ENCODE measurements at regions not wholly inside any gene's neighbourhood (a gene's known extent, or its start where the extent isn't known, plus 50 kb on each side); places are given as distances from the start of the nearest gene placed in this dataset.

DNA sequence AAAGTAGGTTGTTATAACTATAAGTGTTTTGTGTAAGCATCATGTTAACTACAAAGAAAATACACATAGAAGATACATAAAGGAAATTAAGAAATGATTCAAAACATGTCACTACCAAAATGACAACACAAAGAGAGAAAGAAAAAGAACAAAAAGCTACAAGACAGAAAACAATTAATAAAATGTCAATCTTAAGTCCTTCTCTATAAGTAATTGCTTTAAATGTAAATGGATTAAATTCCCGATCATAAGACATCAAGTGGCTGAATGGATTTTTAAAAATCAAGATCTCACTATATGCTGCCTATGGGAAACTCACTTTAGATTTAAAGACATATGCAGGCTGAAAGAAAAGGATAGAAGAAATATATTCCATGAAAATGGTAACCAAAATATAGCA, 232.3 kb upstream of the NFIA start:
- TF ChIP-seq, protein P1, sequence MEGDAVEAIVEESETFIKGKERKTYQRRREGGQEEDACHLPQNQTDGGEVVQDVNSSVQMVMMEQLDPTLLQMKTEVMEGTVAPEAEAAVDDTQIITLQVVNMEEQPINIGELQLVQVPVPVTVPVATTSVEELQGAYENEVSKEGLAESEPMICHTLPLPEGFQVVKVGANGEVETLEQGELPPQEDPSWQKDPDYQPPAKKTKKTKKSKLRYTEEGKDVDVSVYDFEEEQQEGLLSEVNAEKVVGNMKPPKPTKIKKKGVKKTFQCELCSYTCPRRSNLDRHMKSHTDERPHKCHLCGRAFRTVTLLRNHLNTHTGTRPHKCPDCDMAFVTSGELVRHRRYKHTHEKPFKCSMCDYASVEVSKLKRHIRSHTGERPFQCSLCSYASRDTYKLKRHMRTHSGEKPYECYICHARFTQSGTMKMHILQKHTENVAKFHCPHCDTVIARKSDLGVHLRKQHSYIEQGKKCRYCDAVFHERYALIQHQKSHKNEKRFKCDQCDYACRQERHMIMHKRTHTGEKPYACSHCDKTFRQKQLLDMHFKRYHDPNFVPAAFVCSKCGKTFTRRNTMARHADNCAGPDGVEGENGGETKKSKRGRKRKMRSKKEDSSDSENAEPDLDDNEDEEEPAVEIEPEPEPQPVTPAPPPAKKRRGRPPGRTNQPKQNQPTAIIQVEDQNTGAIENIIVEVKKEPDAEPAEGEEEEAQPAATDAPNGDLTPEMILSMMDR (optimal IDR thresholded peaks at IDR 0.05 in 1 of 3, IDR thresholded peaks at IDR 0.05 in 1 of 3, conservative IDR thresholded peaks at IDR 0.05 in 1 of 3; ENCODE audit: extremely low read depth in 1 of 3, insufficient read depth in 2 of 3, low read length in 3 of 3), result no peak
- TF ChIP-seq EZH2 (IDR thresholded peaks at IDR 0.05; ENCODE audit: low read length), result no peak

Data from keratinocyte (primary cell).